ENCODE measurements at regions not wholly inside any gene's neighbourhood (a gene's known extent, or its start where the extent isn't known, plus 50 kb on each side); places are given as distances from the start of the nearest gene placed in this dataset.

GRCh38 chr5:116864157-116864837 lies 289.7 kb upstream of the SEMA6A start:
- TF ChIP-seq CTCF (IDR thresholded peaks at IDR 0.05) (no peak), EP300 (IDR thresholded peaks at IDR 0.05) (no peak), POLR2A (IDR thresholded peaks at IDR 0.05) (no peak), POLR2AphosphoS5 (IDR thresholded peaks at IDR 0.05) (no peak)
